Uterus (tissue), 2 donors: ENCODE measurements at regions not wholly inside any gene's neighbourhood (a gene's known extent, or its start where the extent isn't known, plus 50 kb on each side); places are given as distances from the start of the nearest gene placed in this dataset.

Experiments
- POLR2A ChIP-seq, 2 donors: fragments of 450-650 bp; IDR thresholded peaks; one replicate each; pipeline ENCODE4 v1.6.1; 2016; ENCODE audit warnings: antibody characterized with exemption in 2 of 2, mild to moderate bottlenecking in 1 of 2, moderate library complexity in 1 of 2
- TF ChIP-seq, protein P1 (sequence below), 4 experiments: fragments of 200-600 bp in 2 of 4; fragments of 450-650 bp in 2 of 4; sonication (generic) in 2 of 4; IDR thresholded peaks; one replicate each; pipeline ENCODE4 v1.5.1; 2016 to 2019; ENCODE audit warnings: antibody characterized with exemption in 4 of 4, mild to moderate bottlenecking in 2 of 4, moderate library complexity in 1 of 4

DNA sequence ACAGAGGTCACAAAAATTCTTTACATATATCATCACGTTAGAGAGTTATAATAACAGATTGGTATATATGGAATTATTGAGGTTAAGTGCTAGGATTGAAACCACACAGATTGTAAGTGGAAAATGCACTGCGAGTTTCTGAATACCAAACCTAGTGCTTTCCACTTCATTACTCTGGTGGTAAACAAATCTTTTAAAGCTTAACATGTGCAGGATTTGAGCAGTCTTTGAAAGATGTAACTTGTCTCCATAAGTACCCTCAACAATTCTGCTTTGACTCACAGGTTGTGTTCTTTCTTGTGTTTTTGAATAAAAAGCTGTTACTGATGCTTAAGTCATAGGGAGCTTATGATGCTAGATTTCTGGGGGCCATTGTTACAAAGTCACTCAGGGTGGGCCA is 314.7 kb upstream of the DACH1 start:
- TF ChIP-seq, protein P1, sequence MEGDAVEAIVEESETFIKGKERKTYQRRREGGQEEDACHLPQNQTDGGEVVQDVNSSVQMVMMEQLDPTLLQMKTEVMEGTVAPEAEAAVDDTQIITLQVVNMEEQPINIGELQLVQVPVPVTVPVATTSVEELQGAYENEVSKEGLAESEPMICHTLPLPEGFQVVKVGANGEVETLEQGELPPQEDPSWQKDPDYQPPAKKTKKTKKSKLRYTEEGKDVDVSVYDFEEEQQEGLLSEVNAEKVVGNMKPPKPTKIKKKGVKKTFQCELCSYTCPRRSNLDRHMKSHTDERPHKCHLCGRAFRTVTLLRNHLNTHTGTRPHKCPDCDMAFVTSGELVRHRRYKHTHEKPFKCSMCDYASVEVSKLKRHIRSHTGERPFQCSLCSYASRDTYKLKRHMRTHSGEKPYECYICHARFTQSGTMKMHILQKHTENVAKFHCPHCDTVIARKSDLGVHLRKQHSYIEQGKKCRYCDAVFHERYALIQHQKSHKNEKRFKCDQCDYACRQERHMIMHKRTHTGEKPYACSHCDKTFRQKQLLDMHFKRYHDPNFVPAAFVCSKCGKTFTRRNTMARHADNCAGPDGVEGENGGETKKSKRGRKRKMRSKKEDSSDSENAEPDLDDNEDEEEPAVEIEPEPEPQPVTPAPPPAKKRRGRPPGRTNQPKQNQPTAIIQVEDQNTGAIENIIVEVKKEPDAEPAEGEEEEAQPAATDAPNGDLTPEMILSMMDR (IDR thresholded peaks at IDR 0.05): no peak
- no peak for TF ChIP-seq POLR2A (IDR thresholded peaks at IDR 0.05)
